Neuron (in vitro differentiated cells): ENCODE measurements at regions not wholly inside any gene's neighbourhood (a gene's known extent, or its start where the extent isn't known, plus 50 kb on each side); places are given as distances from the start of the nearest gene placed in this dataset.
"Not testable (repeated sequence)": the region's sequence is repeated elsewhere in the genome, so short reads cannot be mapped to it uniquely, and the experiment has no call there.

Experiments used
- H2AFZ ChIP-seq: one replicate; pipeline ENCODE4 v1.6.1; 2013; ENCODE audit warnings: low read depth, mild to moderate bottlenecking, inconsistent platforms, low read length, moderate library complexity
- H3K27me3 ChIP-seq: one replicate; pipeline ENCODE4 v1.6.1; 2013; ENCODE audit warnings: low read length; ENCODE audit not compliant: insufficient read depth
- H3K36me3 ChIP-seq: one replicate; pipeline ENCODE4 v1.6.1; 2013; ENCODE audit warnings: low read length; ENCODE audit not compliant: insufficient read depth
- H3K4me1 ChIP-seq: one replicate; pipeline ENCODE4 v1.6.1; 2013; ENCODE audit warnings: low read length; ENCODE audit not compliant: insufficient read depth
- H3K4me3 ChIP-seq: 2 replicates; pipeline ENCODE4 v1.5.1; 2013; ENCODE audit warnings: mild to moderate bottlenecking, low read length, moderate library complexity
- H3K9me3 ChIP-seq: one replicate; pipeline ENCODE4 v1.6.1; 2013; ENCODE audit warnings: low read length

DNA sequence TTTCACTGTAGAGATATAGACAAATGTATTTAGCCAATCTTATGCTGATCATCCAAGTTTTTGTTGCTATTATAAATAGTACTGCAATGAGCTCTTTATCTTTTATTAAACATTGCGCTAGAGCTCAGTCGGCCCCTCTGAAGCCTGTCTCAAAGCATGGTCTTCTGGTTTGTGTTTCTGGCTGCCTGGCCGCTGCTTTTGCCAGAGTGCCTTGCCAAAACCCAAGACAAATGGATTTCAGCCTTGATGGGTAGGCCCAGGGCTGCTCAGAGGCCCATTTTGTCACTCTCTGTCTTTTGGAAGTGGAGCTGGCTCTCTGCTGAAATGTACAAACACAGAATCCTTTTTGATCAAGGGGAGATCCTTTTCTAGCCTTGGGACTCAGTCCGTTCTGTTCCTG is 102.9 kb upstream of the KCNG1 start:
- Histone ChIP-seq H3K4me1 (peaks cover 2% of the 10 kb centered on the region), H3K36me3 (no peaks in the 10 kb centered on the region), H2AFZ (no peak overlapping the region), H3K4me3 (no peak overlapping the region), H3K27me3 (peaks cover 7% of the 10 kb centered on the region), H3K9me3 (no peaks in the 10 kb centered on the region)

DNA sequence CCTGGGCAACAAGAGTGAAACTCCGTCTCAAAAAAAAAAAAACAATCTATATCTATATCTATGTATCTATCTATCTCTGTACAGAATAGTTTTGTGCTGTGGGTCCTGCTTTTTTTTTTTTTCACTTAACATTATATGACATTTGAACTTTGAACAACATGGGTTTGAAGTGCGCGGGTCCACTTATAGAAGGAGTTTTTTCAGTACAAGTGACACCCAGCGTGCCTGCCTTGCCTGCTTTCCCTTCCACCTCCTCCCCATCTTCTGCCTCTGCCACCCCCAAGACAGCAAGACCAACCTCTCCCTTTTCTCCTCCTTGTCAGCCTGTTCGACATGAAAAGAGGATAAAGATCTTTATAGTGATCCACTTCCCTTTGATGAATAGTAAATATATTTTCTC is 102.2 kb upstream of the KCNG1 start:
- Histone ChIP-seq H3K4me1 (peaks cover 2% of the 10 kb centered on the region), H3K9me3 (no peaks in the 10 kb centered on the region), H3K27me3 (peaks cover 7% of the 10 kb centered on the region), H2AFZ (no peak overlapping the region), H3K36me3 (no peaks in the 10 kb centered on the region), H3K4me3 (no peak overlapping the region)

DNA sequence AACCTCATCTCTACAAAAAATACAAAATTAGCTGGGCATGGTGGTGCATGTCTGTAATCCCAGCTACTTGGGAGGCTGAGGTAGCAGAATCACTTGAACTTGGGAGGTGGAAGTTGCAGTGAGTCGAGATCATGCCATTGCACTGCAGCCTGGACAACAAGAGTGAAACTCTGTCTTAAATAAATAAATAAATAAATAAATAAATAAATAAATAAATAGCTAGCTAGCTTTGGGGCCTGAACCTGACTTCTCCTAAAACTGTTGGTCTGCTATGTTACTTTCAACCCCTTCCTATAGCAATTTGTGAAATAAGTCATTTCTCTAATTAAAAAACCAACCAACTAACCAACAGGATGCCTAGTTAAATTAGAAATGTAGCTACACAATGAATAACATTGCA is 101.0 kb upstream of the KCNG1 start:
- H2AFZ ChIP-seq, H3K36me3 ChIP-seq, H3K27me3 ChIP-seq, H3K4me3 ChIP-seq, H3K9me3 ChIP-seq, H3K4me1 ChIP-seq: not testable (repeated sequence)

DNA sequence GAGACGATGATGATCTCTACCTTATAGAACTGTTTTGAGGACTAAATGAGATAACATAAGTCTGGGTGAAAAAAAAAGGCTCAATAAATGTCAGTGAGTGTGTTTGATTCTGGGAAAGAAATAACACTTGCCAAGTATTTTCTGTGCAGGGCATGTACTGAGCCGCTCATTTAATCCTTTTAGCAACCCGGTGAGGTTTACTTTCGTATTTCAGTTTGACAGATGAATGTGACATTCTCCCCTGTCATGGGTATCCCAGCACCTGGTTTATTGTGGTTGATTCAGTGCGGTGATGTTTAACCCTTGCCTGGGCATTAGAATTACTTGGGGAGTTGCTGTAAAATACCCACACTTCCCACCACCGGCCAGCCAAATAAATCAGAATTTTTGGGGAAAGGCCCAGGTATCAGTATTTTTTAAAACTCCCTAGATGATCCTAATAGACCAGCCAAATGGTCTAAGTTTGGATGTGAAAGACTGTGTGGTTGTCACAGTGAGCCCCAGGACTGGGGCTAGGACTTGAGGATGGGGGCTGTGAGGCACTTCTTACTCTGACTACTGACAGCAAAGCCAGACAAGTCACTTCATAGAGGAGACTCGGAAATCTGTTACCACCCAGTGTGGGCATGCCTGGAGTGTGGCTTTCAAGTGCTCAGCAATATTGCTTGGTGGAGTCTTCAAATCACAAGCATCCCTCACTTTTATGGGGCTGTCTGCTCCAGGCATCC is 100.2 kb upstream of the KCNG1 start:
- Histone ChIP-seq H3K36me3 (no peaks in the 10 kb centered on the region), H2AFZ (no peak overlapping the region), H3K27me3 (peaks cover 7% of the 10 kb centered on the region), H3K4me1 (peaks cover 2% of the 10 kb centered on the region), H3K4me3 (no peak overlapping the region), H3K9me3 (no peaks in the 10 kb centered on the region)

DNA sequence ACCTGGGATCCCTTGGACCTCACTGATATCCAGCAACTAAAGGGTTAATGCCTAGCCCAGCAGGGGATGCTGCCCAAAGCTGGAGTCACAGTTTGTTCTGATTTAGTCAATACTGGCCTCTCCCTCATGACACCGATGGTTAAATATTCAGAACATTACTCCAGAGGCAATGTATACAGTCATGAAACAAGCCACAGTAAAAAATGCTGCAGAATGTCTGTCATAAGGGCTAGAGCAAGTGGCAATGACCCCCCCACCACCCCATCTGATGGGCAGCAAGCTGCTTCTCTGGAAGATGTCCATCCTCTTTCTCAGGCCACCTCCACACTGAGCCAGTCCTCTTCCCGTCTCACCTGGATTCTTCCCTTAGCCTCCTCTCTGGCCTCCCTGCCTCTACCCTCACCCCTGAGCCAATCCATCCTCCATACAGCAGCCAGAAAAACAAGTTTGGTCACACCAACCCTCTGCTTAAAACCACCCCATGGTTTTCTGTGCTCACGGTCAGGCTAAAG is 99.0 kb upstream of the KCNG1 start:
- Histone ChIP-seq H3K4me1 (peaks cover under 1% of the 10 kb centered on the region), H3K4me3 (no peak overlapping the region), H3K9me3 (no peaks in the 10 kb centered on the region), H3K27me3 (peaks cover 7% of the 10 kb centered on the region), H3K36me3 (no peaks in the 10 kb centered on the region), H2AFZ (no peak overlapping the region)

DNA sequence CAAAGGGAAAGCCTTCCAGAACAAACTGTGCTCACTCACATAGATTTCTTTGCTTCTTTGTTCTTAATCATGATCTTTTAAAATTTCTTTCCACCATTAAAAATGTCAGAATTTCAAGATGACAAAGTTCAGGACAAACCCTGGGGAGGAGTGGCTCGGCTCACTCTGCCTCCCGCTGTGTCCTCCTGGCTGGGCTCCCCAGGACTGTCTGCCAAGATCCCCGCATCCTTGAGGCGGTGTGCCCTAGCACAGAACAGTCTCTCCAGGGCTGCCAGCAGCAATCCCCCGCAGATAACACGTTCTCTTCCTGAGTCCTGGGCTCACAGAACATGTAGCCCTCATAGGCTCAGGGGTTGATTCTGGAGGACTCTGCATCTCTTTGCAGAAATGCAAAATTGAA is 98.4 kb upstream of the KCNG1 start:
- Histone ChIP-seq H3K9me3 (no peaks in the 10 kb centered on the region), H2AFZ (no peak overlapping the region), H3K4me3 (no peak overlapping the region), H3K36me3 (no peaks in the 10 kb centered on the region), H3K27me3 (peaks cover 7% of the 10 kb centered on the region), H3K4me1 (no peaks in the 10 kb centered on the region)

DNA sequence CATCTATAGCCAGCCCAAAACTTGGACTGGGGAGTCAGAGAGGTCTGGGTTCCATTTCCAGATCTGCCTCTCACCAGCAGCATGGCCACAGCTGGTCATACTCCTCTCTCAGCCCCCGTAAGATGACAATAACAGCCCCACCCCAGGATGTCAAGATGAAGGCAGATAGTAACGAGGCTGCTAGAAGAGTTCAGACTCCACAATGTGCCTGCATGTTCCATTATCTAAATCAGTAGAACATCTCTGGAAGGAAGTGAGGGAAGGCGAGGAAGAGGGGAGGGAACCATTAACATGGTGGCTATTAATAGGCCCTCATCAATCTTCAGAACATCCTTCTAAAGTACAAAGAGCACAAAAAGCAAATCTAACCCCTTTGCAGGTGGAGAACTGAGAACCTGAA is 98.0 kb upstream of the KCNG1 start:
- H3K4me3 ChIP-seq: no peak overlapping the region
- H3K9me3 ChIP-seq: no peaks in the 10 kb centered on the region
- H2AFZ ChIP-seq: no peak overlapping the region
- H3K36me3 ChIP-seq: no peaks in the 10 kb centered on the region
- peaks cover 7% of the 10 kb centered on the region for H3K27me3 ChIP-seq
- no peaks in the 10 kb centered on the region for H3K4me1 ChIP-seq

DNA sequence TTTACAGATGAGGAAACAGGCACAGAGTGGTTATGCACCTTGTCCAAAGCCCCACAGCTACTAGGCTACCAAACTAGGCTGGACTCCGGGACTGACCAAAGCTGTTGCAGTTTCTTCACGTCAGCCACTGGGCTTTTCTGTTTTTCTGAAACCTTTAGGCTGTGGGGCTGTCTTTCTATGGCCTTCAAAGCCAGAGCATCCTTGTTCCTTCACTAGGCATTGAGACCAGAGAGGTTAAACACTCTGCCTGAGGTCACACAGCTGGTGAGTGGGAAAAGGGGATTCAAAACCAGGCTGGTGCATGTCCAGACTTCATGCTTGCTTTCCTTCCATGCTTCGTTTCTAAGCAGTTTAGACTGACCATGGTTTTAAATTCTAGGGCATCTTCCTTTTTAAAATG is 97.5 kb upstream of the KCNG1 start:
- Histone ChIP-seq H3K36me3 (no peaks in the 10 kb centered on the region), H2AFZ (no peak overlapping the region), H3K9me3 (no peaks in the 10 kb centered on the region), H3K27me3 (peaks cover 7% of the 10 kb centered on the region), H3K4me1 (no peaks in the 10 kb centered on the region), H3K4me3 (no peak overlapping the region)

DNA sequence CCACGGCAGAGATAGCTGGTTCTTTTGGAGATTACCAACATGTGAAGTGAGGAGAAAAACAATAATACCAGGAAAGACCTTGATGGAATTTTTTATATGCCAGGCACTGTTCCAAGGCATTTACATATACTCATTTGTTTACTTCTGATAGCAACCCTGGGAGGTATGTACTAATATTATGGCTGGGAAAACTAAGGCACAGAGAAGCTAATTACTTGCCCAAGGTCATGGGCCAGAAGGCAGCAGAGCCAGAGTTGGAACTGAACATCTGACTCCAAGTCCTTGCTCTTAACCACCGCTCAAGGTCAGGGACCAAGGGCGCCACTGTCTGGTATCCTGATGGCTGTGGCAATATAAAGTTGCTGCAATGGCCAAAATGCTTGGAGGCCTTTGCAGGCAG is 97.0 kb upstream of the KCNG1 start:
- Histone ChIP-seq H2AFZ (no peak overlapping the region), H3K36me3 (no peaks in the 10 kb centered on the region), H3K4me1 (no peaks in the 10 kb centered on the region), H3K4me3 (no peak overlapping the region), H3K27me3 (peaks cover 7% of the 10 kb centered on the region), H3K9me3 (no peaks in the 10 kb centered on the region)

DNA sequence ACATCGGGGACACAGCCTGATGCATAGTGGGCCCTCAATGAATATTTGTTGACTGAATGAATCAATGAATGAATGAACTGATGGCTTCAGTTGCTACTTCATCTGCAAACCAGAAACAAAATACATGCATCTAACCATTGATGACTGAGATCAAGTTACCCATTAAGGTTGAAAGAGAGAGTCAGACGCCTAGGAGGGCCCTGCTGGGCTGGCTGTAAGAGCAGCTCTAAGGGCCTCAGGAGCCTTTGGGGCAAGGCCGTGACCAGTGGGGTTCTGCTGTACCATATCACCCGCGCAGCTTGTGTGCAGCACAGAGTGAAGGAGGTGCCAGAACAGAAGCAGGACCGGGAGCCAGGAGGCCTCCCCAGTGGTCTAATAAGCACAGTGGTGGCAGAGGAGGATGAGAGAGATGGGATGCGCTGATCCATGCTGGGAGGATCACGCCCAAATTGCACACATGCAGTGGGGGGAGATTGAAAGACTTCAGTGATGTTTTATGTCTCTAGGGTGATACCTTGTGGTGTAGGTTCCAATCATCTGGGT is 96.1 kb upstream of the KCNG1 start:
- no peak overlapping the region for H2AFZ ChIP-seq
- no peaks in the 10 kb centered on the region for H3K36me3 ChIP-seq
- no peaks in the 10 kb centered on the region for H3K9me3 ChIP-seq
- no peak overlapping the region for H3K4me3 ChIP-seq
- peaks cover 7% of the 10 kb centered on the region for H3K27me3 ChIP-seq
- no peaks in the 10 kb centered on the region for H3K4me1 ChIP-seq

DNA sequence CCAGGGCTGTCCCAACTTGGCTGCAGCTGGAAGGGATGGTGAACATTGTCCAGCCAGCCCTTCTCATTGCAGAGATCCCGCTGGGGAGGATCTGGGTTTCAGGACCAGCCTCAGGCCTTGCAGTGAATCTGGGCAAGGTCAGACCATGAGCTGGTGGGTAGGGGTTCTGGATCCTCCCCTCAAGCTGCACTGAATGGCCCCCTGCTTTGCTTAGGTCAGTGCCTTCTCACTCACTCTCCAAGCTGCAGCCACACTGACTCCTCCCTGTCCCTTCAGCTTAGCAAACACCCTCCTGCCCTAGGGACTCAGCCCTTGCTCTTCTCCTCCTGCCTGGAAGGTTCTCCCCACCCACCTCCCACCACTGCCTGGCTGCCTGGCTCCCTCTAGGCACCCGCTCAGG is 95.3 kb upstream of the KCNG1 start:
- H2AFZ ChIP-seq: no peak overlapping the region
- H3K27me3 ChIP-seq: peaks cover 7% of the 10 kb centered on the region
- H3K4me1 ChIP-seq: no peaks in the 10 kb centered on the region
- no peaks in the 10 kb centered on the region for H3K36me3 ChIP-seq
- H3K9me3 ChIP-seq: no peaks in the 10 kb centered on the region
- no peak overlapping the region for H3K4me3 ChIP-seq

DNA sequence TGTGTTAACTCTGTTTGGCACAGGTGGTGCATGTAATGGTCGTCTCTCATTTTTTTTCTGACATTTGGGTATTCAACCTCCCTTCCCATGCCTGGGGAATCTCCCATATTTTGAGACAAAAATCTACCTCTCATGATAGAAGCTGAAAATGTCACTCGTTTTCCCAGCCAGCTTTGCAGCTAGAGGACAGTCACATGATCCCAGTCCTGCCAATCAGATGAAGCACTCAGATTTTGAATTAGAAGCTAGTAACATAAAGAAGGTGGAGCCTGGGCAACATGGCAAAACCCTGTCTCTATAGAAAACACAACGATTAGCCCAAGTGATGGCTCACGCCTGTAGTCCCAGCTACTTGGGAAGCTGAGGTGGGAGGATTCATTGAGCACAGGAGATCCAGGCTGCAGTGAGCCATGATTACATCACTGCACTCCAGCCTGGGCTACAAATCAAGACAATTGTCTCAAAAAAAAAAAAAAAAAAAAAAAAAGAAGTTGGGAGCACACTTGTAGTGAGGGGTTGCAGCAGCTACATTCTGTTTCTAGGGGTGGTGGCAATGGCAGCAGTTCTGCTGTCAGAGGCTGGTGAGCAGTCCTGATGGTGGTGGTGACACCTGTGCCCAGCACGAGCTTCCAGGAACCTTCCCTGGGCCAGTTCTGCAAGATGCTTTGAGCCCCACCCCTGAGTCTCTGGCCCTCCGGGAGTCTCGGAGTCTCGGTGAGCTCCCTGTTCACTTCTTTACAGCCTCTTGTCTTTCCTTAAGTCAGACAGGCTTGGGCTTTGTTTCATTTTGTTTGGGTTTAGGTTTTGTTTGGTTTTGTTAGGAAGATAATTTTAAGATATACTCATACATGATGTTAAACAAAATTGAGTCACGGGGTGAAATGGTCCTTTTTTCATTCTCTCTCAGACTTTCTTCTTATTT is 94.1 kb upstream of the KCNG1 start:
- H3K36me3 ChIP-seq: no peaks in the 10 kb centered on the region
- H3K4me3 ChIP-seq: no peak overlapping the region
- H2AFZ ChIP-seq: no peak overlapping the region
- H3K4me1 ChIP-seq: no peaks in the 10 kb centered on the region
- H3K9me3 ChIP-seq: no peaks in the 10 kb centered on the region
- H3K27me3 ChIP-seq: peaks cover 4% of the 10 kb centered on the region

DNA sequence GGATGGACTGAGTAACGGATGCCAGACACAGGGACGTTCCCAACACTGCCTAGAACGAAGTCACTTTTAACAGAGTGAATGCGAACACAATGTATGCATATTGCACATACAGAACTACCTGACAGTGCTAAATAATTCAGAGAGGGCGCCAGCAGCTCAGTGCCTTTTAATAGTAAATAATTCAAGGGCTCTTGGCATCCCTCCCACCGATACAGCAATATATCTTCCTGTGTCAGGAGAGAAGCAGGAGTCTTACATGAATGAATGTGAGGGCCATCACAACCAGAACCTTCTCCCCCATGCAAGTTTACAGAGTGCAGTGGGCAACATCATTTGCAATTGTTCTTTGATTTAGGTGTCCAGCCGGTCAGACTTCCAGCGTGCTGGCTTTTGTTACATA is 88.4 kb upstream of the KCNG1 start:
- Histone ChIP-seq H3K27me3 (no peaks in the 10 kb centered on the region), H2AFZ (no peak overlapping the region), H3K36me3 (no peaks in the 10 kb centered on the region), H3K4me1 (peaks cover 5% of the 10 kb centered on the region), H3K9me3 (no peaks in the 10 kb centered on the region), H3K4me3 (no peak overlapping the region)
